ENCODE measurements at regions not wholly inside any gene's neighbourhood (a gene's known extent, or its start where the extent isn't known, plus 50 kb on each side); places are given as distances from the start of the nearest gene placed in this dataset.

- H3K4me3 ChIP-seq (replicated peaks in 1 of 3; ENCODE audit: insufficient read depth in 1 of 3, low read depth in 1 of 3, low read length in 3 of 3): no peak overlapping the region
- BruUV-seq (replicated peaks): no TSS peak
- no peak overlapping the region for H3K4me2 ChIP-seq (ENCODE audit: insufficient read depth, low read length)
- no peak overlapping the region for H3K27ac ChIP-seq (ENCODE audit: insufficient read depth, low read depth, low read length)
- no peaks in the 10 kb centered on the region for H4K20me1 ChIP-seq (replicated peaks; ENCODE audit: control insufficient read depth, extremely low read depth, insufficient read depth, low read length)
- no peaks in the 10 kb centered on the region for H3K79me2 ChIP-seq (ENCODE audit: control insufficient read depth, insufficient read depth, low read length)
- no peaks in the 10 kb centered on the region for H3K9me1 ChIP-seq (replicated peaks; ENCODE audit: control insufficient read depth, extremely low read depth, insufficient read depth, low read length)
- CTCF ChIA-PET: no interaction called here
- no peak for DNase-seq (ENCODE audit: low read depth, low spot score)
- H3K4me1 ChIP-seq (ENCODE audit: control insufficient read depth, extremely low read depth, insufficient read depth, low read length): peaks cover 6% of the 10 kb centered on the region
- dilution Hi-C loops (cut with MboI; ENCODE audit: extremely low pct_ligation_motif_present, low sequenced_read_pairs): no loop called here
- no peak for TF ChIP-seq MYC (IDR thresholded peaks at IDR 0.05; ENCODE audit: low read depth, low read length)
- no peak for TF ChIP-seq GATA2 (IDR thresholded peaks at IDR 0.05; ENCODE audit: insufficient read depth, insufficient read length, low read depth, low read length)
- no peak for TF ChIP-seq CTCF (IDR thresholded peaks at IDR 0.05; ENCODE audit: extremely low read depth in 1 of 2, insufficient read depth in 1 of 2, low read depth in 1 of 2, low read length in 2 of 2)
- TF ChIP-seq FOS (IDR thresholded peaks at IDR 0.05; ENCODE audit: borderline replicate concordance, insufficient read depth, low read length): no peak
- no peak for TF ChIP-seq POLR2AphosphoS5 (IDR thresholded peaks at IDR 0.05; ENCODE audit: insufficient read depth, low read depth, low read length)
- TF ChIP-seq EZH2 (IDR thresholded peaks at IDR 0.05; ENCODE audit: borderline replicate concordance, low read depth, low read length, severe bottlenecking): no peak
- no peak for TF ChIP-seq MAX (IDR thresholded peaks at IDR 0.05; ENCODE audit: insufficient read depth, insufficient read length)
- no peak for TF ChIP-seq JUN (IDR thresholded peaks at IDR 0.05; ENCODE audit: borderline replicate concordance, insufficient read depth, insufficient read length, low read depth)
- TF ChIP-seq POLR2A (IDR thresholded peaks at IDR 0.05; ENCODE audit: low read depth, low read length): no peak
- H3K27me3 ChIP-seq (ENCODE audit: control insufficient read depth in 2 of 2, insufficient read depth in 2 of 2, low read length in 2 of 2): peaks cover 59 to 65% of the 10 kb centered on the region in 2 experiments
- no peaks in the 10 kb centered on the region for H3K9me3 ChIP-seq (replicated peaks; ENCODE audit: control insufficient read depth, insufficient read depth, low read length)
- H3K36me3 ChIP-seq (ENCODE audit: control insufficient read depth in 2 of 2, extremely low read depth in 1 of 2, insufficient read depth in 2 of 2, low read length in 2 of 2): no peaks in the 10 kb centered on the region
- no peak overlapping the region for H2AFZ ChIP-seq (ENCODE audit: low read depth, low read length)
- H3K9ac ChIP-seq (replicated peaks; ENCODE audit: extremely low read depth, insufficient read depth, low read length): no peak overlapping the region
- intact Hi-C loops (cut with micrococcal nuclease): no loop called here
- no peak for FAIRE-seq
- POLR2A ChIA-PET: no interaction called here
These were observed 184.9 kb downstream of the GLI2 start for GRCh38 chr2:120920454-120921148.
